CD4-positive, alpha-beta T cell treated with Interleukin-6 for 4 hours (primary cell): ENCODE measurements at regions not wholly inside any gene's neighbourhood (a gene's known extent, or its start where the extent isn't known, plus 50 kb on each side); places are given as distances from the start of the nearest gene placed in this dataset.
A peak's percentile ranks its signal among the peaks of the same experiment; 100 is the strongest.

Source experiments
- DNase-seq: peaks from one replicate; pipeline ENCODE4 v3.0.0-alpha.2; 2020; ENCODE audit warnings: mixed read lengths

DNA sequence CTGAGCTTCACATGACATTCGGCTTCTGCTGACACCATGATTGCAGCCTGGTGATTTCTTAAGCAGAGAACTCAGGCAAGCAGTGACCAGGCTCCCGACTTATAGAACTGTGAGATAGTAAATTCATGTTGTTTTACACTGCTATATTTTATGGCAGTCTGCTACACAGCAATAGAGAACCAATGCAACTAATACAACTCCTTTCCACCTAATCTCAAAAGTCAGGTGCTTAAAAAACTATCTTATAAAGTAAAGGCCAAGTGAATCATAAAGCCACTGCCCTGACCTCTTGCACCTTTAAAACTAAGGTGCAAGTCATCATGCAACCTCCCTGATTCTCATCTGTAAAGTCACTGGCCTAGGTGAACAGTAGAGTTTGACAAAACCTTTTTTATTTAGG is 95.3 kb upstream of the GLS start:
- DNase-seq: no peak

DNA sequence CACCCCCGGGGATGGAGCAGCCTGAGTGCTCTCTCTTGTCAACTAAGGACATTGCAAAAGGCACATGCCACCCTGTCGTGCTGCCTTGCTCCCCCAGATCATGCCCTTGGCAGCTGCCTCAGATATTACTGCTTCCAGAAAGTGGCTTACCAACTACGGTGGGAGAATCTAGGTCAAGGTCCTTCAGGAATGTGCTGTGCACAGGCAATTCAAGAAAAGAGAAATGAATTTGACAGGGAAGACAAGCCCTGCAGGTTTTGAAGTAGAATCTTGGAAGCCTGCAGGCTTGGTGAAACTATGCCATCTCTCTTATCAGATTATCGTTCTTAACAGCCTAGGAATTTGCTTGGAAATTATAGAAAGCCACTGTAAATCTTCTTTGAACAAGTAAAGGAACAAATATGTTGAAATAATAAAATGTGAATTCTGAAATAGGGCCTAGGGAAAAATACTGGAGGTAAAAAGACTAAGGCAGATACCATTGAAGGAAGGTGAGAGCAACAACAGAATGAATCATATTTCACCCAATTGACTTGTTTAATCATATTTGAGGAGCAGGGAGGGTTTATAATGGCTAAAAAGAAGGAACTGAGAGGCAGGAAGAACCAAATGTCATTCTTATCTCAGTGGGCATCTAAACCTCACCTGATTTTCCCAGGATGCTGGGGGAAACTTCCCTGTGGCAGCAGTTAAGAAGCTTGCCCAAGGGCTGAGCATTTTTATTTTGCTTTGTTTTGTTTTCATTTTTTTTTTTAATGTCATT is 94.0 kb upstream of the GLS start:
- no peak for DNase-seq

DNA sequence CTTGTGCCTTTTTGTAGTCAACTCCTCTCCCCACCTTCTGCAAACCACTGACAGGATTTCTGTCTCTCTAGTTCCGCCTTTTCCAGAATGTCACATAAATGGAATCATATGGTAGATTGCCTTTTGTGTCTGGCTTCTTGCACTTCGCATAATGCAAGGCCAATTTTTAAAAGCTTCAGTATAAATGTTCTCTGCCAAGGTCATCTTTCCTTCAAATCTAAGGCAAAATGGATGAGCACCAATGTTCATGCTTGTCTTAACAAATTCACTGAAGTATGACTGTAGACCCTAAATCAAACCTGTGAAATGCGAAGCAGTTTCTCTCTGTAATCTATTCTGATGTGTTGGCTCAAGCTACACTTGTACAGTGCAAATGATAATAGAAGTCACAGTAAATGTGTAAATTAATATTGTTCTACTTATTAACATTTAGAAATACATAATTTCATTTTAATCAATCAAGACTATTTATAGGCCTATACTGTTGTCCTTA is 92.8 kb upstream of the GLS start:
- no peak for DNase-seq

DNA sequence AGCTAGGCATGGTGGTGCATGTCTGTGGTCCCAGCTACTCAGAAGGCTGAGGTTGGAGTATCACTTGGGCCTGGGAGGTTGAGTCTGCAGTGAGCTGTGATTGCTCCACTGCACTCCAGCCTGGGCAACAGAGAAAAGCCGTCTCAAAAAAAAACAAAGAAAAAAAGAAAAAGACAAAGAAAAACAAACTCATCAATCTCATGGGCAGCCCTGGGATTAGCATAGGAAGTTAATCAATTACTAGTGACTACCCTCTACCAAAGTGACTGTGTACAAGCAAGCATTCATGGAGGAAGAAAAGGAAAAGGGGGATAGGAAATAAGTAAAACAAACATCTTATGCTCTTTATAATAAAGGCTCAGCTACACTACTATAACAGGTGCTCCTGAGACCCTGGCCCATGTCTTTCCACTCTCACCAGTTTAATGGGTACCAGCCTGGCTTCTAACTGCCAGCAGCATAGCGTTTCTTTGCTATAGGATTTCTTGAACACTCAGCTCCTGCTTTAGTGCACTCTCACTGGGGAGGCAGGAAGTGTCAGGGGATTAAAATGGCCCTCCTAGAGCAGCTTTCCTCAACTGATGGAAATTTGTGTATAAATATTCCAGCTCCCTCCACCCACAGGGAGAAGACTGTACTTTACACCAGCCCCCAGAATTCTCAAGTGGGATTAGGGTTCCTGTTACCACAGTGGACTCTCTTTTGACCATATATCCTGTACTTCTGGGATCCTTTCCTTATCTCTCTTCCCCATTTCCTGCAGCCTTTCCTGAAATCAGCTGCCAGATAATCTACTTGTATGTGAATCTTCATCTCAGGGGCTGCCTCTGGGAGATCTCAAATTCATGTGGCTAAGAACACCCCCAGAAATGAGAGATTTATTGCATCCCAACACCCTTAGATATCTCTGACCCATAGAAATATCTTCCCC is 91.3 kb upstream of the GLS start:
- no peak for DNase-seq

DNA sequence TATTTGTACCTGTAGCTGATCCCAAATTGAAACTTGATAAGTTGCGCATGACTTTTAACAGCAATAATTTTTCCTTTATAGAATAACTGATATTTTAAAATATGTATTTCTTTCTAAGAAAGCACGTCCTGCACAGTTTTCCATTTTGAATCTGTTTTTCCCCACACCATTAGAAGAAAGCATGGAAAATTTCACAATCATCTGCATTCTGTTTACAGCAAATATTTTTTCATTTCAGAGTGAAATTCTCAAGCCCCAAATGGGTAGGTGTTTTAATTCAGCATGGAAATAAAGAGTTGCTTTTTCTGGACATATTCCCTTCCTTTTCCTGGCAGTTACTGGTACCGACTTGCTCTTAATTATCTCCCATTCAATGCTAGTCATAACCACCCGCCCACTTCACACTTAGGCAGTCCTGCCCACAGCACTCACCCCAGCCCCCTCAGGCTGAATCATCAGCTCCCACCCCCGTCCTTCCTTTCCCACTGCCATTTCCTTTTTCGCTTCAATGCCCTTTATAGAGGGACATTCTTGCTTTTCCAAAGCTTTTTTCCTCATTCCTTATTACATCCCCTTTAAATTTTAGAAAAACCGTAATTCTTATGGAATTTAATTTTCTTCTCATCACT is 89.2 kb upstream of the GLS start:
- no peak for DNase-seq

DNA sequence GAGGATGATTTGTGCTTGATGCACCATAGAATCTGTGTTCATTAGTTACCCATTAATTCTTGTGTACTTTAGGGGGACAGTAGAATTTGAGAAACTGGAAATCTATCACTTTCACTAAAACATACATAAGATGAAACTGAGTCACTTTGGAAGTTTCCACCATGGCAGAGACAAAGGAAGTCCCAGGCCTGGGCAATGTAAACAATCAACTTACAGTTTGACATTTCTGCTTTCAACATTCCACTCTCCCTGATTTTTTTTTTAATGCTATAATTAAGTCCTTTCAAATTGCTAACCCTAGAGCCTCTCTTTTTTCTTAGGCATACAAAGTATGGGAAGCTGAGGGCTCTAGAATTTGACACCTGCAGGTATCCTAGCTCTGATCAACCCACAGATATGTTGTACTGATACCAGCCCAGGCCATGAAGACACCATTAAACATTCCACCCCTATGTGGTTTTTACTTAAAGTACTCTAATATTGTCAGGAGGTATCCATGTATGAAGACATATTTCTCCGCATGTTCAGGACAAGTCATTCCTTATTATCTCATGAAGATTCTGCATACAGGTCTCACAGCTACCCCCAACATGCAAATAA is 88.5 kb upstream of the GLS start:
- no peak for DNase-seq

DNA sequence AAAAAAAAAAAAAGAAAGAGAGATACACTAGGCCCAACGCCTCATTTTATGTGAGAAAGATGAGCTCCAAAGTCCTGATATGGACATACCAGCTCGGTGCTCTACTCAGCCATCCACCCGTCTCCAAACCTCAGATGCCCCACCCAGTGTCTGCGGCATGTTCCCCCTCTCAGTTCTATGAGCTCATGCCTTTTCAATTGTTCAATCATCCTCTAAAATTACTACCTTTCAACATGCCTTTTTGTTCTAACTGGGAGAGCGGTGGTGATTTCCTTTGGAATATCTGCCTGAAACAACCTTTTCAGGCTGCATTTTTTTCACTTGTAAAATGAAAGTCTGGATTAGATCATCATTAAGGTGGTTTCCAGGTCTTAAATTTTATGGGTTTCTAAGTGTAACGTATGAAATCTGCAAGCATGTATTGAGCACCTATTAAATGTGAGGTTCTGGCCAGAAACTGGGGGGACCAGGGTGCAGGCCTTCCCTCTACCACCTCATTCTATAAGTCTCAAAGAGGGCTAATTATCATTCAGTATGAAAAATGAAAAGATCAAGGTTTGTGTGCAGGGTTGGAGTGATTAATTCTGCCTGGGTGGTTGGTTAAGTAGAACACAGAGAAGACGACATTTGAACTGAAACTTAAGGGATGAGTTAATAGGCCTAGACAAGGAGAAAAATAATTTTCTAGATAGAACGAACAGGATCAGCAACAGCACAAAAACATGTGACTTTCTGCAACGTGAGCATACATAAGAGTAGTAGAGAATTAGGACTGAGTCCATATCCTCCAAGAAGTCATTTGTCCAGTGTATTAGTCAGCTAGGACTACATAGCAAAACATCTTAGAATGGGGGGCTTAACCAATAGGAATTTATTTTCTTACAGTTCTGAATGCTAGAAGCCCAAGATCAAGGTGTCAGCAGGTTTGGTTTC is 87.4 kb upstream of the GLS start:
- no peak for DNase-seq

DNA sequence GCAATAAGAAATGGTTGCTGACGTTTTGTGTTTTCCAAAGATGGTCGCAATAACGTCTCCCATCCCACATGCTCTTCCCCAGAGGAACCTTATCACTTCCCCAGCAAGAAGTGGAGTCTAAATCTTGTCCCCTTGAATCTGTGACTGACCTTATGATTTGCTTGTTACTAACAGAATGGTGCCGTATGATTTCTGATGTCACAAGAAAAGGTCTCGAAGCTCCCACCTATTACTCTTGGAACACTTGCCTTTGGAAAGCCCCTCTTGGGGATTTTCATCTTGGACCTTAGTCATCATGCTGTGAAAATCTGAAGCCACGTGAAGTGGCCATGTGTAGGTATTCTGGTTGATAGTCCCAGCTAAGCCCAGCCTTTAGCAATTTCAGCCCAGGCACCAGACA is 86.2 kb upstream of the GLS start:
- no peak for DNase-seq

DNA sequence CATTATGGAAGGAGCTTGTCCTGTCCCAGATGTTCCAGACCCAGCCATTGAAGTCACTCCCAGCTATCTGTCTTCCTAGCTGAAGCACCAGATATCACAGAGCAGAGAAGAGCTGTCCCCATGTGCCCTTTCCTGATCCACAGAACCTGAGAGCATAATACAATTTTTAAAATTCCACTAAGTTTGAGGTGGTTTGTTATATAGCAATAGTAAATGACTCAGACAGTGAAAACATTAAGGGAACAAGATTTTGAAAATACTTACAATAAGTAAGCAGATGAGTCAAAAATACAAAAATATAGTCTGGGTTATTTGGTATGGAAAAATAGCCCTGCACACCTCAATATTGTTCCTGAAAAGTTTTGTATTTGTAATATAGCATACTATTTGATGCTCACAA is 85.8 kb upstream of the GLS start:
- no peak for DNase-seq

DNA sequence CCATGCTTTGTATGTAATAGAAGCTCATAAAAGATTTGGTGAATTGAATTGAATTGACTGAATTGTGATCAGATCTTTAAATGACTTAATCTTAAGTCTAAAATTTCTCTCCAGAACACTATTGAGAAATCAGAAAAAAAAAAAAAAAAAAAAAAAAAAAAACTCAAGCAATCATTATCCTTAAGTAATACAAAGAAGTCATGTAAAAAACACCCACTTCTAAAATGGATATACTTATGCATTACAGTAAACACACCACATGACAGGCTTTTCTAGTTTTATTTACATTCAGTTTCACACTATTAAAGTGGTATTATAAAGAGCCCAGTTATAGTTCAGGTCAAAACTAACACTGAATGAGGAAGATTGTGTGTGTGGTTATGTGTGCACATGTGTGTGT is 84.9 kb upstream of the GLS start:
- no peak for DNase-seq

DNA sequence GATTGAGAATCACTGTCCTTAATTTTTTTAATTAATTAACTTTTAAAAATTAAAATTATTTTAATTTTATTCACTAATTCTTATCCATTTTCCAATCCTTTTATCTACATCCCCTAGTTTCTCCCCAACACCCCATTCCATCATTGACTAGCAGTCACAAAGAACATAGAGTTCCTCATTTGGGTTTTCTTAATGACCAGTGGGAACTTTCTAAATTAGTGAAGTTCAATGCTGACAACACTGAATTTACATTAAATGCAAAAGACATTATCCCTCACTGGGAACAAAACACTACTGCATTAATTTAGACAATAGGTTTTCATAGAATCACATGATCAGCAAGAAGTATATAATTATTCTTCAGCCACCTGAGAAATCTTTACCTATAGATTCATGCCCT is 80.6 kb upstream of the GLS start:
- DNase-seq: no peak

DNA sequence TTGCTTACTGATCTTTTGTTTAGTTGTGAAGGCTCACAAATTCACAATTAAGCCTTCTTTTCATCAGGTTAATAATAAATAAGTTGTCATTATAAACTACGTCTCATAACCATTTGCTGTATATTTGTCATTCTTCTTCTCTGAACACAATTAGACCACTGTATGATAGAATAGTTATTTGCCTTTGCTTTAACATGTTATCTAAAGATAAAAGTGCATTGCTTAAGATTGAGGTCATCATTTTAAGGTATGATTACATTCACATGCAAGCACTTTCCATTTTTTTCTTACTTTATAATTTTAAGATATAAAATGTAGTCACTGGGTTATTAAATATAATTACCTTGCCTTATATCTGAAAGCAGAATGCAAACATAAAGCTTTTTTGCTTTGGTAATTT is 80.1 kb upstream of the GLS start:
- DNase-seq: no peak

DNA sequence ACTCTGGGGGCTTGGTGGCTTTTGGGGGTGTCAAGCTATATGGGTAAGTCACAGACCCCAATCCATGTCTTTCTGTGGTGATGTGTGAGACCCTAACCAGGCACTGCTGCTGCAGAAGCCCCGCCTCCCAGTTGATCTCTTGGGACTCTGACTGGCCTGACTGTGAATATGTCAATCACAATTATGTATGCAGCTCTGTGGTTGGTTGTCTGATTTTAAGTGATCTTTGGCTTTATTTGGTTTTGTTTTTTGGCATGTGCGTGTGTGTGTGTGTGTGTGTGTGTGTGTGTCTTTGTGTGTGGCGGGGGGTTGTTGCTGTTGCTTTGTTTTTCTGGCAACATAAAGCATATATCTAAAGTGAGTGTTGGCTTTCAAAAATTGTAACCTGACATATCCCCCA is 78.5 kb upstream of the GLS start:
- DNase-seq: no peak

DNA sequence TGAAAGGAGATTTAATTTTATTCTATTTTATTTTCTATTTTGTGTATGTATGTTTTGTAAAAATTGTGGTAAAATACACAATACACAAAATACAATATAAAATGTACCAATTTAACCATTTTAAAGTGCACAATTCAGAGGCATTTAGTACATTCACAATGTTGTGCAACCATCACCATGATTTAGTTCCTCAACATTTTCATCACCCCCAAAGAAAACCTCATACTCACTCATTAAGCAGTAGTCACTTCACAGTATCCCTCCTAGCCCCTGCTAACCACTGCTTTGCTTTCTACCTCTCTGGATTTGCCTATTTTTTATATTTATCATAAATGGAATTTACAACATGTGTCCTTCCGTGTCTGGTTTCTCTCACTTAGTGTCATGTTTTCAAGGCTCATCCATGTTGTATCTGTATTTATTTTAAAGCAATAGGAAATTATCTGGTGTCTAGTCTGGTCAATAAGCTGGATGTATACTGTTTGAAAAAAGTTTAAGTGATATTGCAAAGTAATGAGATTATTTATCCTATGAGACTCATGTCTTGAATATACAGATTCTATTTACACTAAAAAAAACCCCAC is 77.9 kb upstream of the GLS start:
- no peak for DNase-seq

DNA sequence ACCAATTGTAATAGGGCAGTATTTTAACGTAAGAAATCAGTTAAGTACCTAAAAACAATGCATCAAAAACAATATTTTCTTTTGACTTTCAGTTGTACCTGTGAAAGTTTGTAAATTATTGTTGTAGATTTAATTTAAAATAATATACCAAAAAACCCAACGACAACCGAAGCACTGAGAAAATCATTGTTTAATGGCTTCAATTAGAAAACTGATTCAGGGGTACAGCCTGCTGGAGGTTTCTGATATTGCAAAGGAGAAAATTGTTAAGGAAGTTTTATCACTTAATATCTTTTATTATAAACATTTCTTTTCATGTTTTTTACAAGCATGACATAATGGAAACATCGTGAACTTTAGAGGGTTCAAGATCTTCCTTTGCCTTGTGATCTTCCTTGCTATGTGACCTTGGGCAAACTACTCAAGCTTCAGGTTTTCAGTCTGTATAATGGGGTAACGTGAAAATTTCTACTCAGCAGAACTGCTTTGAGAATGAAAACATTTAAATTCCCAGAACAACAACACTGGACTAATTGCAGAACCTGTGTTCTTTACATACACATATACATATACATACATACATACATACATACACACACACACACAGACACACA is 76.3 kb upstream of the GLS start:
- peak; percentile 7 for DNase-seq

DNA sequence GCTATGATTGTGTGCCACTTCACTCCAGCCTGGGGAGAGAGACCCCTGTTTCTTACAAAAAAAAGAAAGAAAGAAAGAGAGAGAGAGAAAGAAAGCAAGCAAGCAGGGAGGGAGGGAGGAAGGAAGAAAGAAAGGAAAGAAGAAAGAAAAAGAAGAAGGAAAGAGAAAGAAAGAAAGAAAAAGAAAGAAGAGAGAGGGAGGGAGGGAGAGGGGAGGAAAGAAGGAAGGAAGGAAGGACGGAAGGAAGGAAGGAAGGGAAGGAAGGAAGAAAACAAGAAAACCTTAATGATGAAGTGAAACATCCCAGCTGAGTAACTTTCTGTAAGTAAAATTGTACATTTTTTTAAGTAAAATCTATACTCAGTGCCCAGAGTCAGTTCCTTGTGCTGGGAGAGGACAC is 75.5 kb upstream of the GLS start:
- no peak for DNase-seq

DNA sequence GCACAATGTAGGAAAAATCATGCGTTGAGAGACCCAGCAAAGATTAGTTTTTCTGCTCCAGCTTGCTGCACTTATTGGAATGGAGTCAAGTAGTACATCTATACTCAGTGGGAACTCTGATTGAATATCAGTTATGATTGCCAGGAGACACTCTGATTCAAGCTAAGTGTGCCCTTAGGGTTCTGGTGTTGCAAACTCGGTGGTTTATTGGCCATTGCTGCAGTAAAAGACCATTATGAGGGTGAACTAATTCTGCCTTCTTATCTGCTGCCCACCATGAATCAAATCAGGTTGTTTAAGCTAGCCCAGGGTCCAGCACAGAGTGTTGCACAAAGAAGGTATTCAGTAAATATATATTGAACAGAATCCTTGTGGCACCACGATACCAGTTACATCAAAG is 74.8 kb upstream of the GLS start:
- DNase-seq: no peak

DNA sequence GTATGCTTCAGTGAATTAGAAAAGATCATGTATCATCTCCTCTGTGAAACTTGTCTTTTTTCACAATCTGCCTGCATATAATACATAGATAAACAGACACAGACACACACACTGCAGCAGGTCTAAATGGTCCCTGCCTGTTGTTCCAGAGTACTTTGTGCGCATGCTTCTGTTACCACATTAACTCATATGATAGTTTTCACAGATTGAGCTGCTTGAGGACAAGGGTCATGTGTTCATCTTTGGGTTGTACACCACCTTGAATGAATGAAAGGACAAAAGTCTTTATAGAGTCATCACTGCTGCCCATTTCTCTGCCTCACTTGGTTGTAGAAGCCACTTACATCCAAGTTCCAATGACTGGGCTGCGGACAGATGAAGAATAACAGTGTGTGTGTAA is 72.7 kb upstream of the GLS start:
- DNase-seq: no peak

DNA sequence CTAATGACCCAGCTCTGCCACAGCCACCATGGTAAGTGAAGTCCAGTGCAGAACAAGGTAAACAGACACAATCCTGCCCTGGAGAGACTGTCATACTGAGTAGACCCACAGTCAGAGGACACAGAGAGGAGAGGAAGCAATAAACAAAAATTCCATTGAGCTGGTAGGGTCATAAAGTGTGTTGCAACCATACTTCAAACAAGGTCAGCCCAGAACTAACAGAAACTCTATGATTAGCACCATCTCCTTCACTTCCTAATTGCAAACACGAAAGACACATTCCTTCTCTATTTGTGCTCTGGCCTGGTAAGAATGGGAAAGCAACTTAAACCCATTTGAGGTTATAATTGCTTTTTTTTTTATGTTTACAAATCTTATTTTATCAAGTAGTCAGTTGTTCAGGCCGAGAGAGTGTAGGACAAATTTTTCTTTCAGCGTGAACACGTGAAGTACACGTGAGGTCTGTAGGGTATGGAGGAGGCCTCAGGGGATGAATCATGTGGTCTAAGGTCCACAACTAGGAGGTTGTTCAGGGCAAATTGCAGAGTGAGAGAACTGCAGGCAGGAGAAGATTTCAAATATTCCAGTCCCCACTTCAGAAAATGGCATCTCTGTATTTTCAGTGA is 71.4 kb upstream of the GLS start:
- DNase-seq: no peak

DNA sequence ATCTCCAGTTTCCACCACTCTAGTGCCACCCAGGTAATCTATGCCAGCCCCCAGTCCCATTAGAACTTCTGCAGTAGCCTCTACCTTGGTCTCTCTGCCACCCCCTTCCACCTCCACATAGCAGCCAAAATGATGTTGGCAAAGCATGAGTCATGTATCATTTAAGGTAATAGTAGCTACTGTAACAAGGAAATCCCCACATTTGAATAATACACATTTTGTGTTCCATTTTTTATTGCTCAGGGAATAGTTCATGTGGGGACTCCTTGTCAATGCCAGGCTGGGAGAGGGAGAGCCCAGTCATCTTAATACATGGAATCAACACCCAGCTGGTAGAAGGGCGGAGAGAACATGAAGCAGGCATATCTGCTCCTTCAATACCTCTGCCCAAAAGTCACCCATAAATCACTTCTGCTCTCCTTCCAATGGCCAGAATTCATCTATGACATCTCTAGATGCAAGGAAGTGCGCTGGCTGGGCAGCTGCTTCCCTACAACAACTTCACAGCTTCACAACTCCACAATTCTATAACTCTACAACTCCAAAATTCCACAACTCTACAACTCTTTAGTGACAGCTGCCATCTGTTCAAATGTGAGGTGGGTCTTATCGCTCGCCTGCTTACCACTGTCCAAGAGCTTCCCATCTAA is 70.6 kb upstream of the GLS start:
- no peak for DNase-seq
